ENCODE measurements at regions not wholly inside any gene's neighbourhood (a gene's known extent, or its start where the extent isn't known, plus 50 kb on each side); places are given as distances from the start of the nearest gene placed in this dataset.
A peak's percentile ranks its signal among the peaks of the same experiment; 100 is the strongest.

DNA sequence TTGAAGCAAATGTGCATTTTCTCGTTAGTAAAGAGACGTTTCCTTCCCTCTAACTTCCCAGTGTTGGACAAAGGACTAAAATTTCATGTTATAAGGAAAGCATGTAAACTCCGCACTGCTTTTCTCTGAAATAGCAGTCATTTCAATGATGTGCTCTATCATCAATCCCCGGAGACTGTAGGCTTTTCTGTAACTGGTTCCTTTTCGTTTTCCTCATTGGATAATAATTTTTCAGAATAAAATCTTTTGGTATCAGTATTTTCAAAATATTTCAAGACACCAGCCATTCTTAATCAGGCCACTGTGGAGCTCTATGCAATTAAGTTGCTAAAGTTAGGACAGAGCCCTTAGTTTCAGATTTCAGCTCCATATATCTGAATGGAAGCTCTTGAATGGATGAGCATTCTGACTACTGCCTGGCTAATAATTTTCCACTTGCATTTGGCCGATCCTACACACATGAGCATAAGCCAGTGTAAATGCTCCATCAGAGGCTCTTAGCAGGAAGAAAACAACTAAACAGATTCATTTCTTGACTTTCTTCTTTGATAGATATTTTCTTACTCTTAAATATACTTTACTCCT, 157.7 kb downstream of the CHIC2 start:
- H3K79me2 ChIP-seq: no peaks in the 10 kb centered on the region
- peak overlapping the region; percentile 48 for H2AFZ ChIP-seq
- H3K4me1 ChIP-seq (ENCODE audit: insufficient read depth): peaks cover 37% of the 10 kb centered on the region
- 55% methylated on average over 6 of the region's 6 CpGs for WGBS (ENCODE audit: low lambda C conversion rate, missing lambda C conversion rate)
- H3K27me3 ChIP-seq: no peaks in the 10 kb centered on the region
- H3K9me3 ChIP-seq (ENCODE audit: low read depth): no peaks in the 10 kb centered on the region
- peak overlapping the region; percentile 83 for H3K4me2 ChIP-seq
- no peak for TF ChIP-seq EZH2 (IDR thresholded peaks at IDR 0.05; ENCODE audit: borderline replicate concordance)
- TF ChIP-seq EZH2phosphoT487 (IDR thresholded peaks at IDR 0.05; ENCODE audit: low read depth, severe bottlenecking, unreplicated experiment): no peak
- TF ChIP-seq, protein P1, sequence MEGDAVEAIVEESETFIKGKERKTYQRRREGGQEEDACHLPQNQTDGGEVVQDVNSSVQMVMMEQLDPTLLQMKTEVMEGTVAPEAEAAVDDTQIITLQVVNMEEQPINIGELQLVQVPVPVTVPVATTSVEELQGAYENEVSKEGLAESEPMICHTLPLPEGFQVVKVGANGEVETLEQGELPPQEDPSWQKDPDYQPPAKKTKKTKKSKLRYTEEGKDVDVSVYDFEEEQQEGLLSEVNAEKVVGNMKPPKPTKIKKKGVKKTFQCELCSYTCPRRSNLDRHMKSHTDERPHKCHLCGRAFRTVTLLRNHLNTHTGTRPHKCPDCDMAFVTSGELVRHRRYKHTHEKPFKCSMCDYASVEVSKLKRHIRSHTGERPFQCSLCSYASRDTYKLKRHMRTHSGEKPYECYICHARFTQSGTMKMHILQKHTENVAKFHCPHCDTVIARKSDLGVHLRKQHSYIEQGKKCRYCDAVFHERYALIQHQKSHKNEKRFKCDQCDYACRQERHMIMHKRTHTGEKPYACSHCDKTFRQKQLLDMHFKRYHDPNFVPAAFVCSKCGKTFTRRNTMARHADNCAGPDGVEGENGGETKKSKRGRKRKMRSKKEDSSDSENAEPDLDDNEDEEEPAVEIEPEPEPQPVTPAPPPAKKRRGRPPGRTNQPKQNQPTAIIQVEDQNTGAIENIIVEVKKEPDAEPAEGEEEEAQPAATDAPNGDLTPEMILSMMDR (IDR thresholded peaks at IDR 0.05; ENCODE audit: poor library complexity): no peak
- no peaks in the 10 kb centered on the region for H3K36me3 ChIP-seq (replicated peaks; ENCODE audit: insufficient read depth, low read depth)
- peak overlapping the region; percentile 32 for H3K4me3 ChIP-seq
- peak overlapping the region; percentile 83 for H3K27ac ChIP-seq
- H4K20me1 ChIP-seq (ENCODE audit: insufficient read depth, poor library complexity, severe bottlenecking): no peaks in the 10 kb centered on the region
- no peaks in the 10 kb centered on the region for H3K9me2 ChIP-seq (replicated peaks; ENCODE audit: insufficient read depth)
- no peak for DNase-seq (ENCODE audit: low spot score)

DNA sequence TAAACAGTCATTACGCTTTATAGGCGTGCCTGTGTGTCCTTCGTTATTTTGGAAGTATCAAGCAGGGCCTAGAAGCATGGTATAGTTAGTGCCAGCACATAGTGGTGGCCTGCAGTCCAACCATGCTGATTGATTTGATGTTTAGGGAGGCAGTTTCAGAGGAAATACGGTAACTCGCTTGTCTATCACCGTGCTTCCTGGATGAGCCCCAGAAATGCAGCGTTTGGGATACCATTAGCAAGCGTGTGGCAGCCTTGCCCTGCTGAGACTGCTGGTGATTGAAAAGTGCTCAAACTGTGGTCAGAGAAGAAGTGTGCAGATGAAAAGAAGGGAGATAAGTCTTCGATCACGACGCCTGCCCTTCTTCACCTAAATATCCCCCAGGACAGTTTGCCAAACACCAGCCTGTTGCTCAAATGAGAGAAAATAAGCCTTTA, 158.4 kb downstream of the CHIC2 start:
- H4K20me1 ChIP-seq (ENCODE audit: insufficient read depth, poor library complexity, severe bottlenecking): no peaks in the 10 kb centered on the region
- WGBS (ENCODE audit: low lambda C conversion rate, missing lambda C conversion rate): 6% methylated on average over 11 of the region's 11 CpGs

DNA sequence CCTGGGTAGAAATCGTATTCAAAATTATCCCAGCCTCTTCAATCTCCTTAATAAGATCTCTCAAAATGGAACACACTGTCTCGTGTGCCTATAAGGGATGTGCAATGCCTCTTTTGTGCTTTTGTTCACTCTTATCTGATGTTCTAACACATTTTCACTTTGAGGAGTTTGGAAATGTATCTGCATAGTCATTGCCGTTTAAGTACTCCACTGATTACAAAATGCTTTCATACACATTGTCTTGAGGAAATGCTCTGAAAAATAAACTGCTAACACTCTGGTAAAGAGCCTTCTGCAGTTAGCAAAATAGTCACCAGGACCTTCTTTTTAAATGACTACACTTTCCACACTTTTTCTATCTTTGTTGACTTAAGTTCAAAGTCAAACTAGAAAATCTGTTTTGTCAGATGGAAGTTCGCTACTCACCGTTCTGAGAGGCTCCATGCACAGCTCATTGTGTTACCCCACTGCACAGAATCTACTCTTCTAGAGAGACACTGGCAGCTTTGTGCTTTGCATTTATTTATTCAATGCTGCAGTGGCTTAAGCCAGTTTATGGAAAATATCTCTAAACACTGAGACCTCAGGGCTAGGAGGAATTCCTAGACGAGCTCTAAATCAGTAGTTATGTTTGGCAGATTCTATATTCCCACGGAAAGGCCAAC, 159.0 kb downstream of the CHIC2 start:
- Histone ChIP-seq H3K36me3 (replicated peaks; ENCODE audit: insufficient read depth, low read depth) (no peaks in the 10 kb centered on the region), H3K79me2 (no peaks in the 10 kb centered on the region), H3K4me3 (no peak overlapping the region), H2AFZ (peak overlapping the region; percentile 48), H3K27me3 (no peaks in the 10 kb centered on the region), H3K9me3 (ENCODE audit: low read depth) (no peaks in the 10 kb centered on the region), H3K4me1 (ENCODE audit: insufficient read depth) (peaks cover 37% of the 10 kb centered on the region), H3K4me2 (peak overlapping the region; percentile 83), H4K20me1 (ENCODE audit: insufficient read depth, poor library complexity, severe bottlenecking) (no peaks in the 10 kb centered on the region), H3K9me2 (replicated peaks; ENCODE audit: insufficient read depth) (no peaks in the 10 kb centered on the region), H3K27ac (peak overlapping the region; percentile 83)
- 31% methylated on average over 7 of the region's 7 CpGs for WGBS (ENCODE audit: low lambda C conversion rate, missing lambda C conversion rate)
- DNase-seq (ENCODE audit: low spot score): peak; percentile 18
- TF ChIP-seq EZH2 (IDR thresholded peaks at IDR 0.05; ENCODE audit: borderline replicate concordance): no peak
- no peak for TF ChIP-seq EZH2phosphoT487 (IDR thresholded peaks at IDR 0.05; ENCODE audit: low read depth, severe bottlenecking, unreplicated experiment)
- TF ChIP-seq, protein P1 (IDR thresholded peaks at IDR 0.05; ENCODE audit: poor library complexity): no peak

More for the DNA sequence above, 158.4 kb downstream of the CHIC2 start:
- Histone ChIP-seq H3K9me2 (replicated peaks; ENCODE audit: insufficient read depth) (no peaks in the 10 kb centered on the region), H3K36me3 (replicated peaks; ENCODE audit: insufficient read depth, low read depth) (no peaks in the 10 kb centered on the region), H3K4me1 (ENCODE audit: insufficient read depth) (peaks cover 37% of the 10 kb centered on the region), H3K4me2 (peak overlapping the region; percentile 83), H2AFZ (peak overlapping the region; percentile 48), H3K9me3 (ENCODE audit: low read depth) (no peaks in the 10 kb centered on the region), H3K27me3 (no peaks in the 10 kb centered on the region), H3K79me2 (no peaks in the 10 kb centered on the region), H3K4me3 (peak overlapping the region; percentile 32), H3K27ac (peak overlapping the region; percentile 83)
- TF ChIP-seq EZH2 (IDR thresholded peaks at IDR 0.05; ENCODE audit: borderline replicate concordance) (no peak), EZH2phosphoT487 (IDR thresholded peaks at IDR 0.05; ENCODE audit: low read depth, severe bottlenecking, unreplicated experiment) (no peak)
- TF ChIP-seq, protein P1 (IDR thresholded peaks at IDR 0.05; ENCODE audit: poor library complexity): no peak
- peak; percentile 64 for DNase-seq (ENCODE audit: low spot score)

All from hepatocyte (in vitro differentiated cells).